IMR-90 (cell line): ENCODE measurements at regions not wholly inside any gene's neighbourhood (a gene's known extent, or its start where the extent isn't known, plus 50 kb on each side); places are given as distances from the start of the nearest gene placed in this dataset.

Experiments used
- MAFK ChIP-seq: IDR thresholded peaks from 2 replicates; pipeline ENCODE4 v1.6.1; 2012; ENCODE audit warnings: low read depth, low read length, improper control_type of control experiment
- POLR2A ChIP-seq: IDR thresholded peaks from 2 replicates; pipeline ENCODE4 v1.6.1; 2012; ENCODE audit warnings: mild to moderate bottlenecking, low read depth, low read length
- RCOR1 ChIP-seq: IDR thresholded peaks from 2 replicates; pipeline ENCODE4 v1.6.1; 2012; ENCODE audit warnings: mild to moderate bottlenecking, low read length, improper control_type of control experiment; ENCODE audit not compliant: insufficient replicate concordance
- SMC3 ChIP-seq: fragments of 150-350 bp; IDR thresholded peaks from 2 replicates; pipeline ENCODE4 v1.6.1; 2016; ENCODE audit warnings: low read depth, mild to moderate bottlenecking, antibody characterized with exemption, low read length, moderate library complexity
- TF ChIP-seq, protein P1 (sequence below): conservative IDR thresholded peaks from 2 replicates; pipeline ENCODE4 v1.5.1; 2012; ENCODE audit warnings: mild to moderate bottlenecking, low read depth, low read length, improper control_type of control experiment

DNA sequence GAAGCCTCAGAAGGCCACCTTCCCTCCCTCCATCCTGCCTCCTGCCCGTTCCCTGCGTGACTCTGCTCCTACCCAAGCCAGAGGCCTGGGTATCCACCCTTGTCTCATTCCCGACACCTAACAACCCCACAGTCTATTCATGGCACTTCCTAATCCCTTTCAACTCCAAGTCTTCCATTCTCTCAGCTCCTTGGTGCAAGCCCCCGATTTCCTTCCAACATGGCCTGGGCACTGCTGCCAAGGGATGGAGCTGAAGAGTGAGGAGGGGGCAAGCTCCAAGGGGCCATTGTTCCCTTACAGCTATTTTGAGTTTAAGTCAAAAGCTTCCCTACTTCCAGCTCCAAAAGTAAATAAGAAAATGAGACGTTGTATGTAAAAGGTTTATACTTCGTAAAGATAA, 84.8 kb upstream of the ASB18 start:
- TF ChIP-seq, protein P1, sequence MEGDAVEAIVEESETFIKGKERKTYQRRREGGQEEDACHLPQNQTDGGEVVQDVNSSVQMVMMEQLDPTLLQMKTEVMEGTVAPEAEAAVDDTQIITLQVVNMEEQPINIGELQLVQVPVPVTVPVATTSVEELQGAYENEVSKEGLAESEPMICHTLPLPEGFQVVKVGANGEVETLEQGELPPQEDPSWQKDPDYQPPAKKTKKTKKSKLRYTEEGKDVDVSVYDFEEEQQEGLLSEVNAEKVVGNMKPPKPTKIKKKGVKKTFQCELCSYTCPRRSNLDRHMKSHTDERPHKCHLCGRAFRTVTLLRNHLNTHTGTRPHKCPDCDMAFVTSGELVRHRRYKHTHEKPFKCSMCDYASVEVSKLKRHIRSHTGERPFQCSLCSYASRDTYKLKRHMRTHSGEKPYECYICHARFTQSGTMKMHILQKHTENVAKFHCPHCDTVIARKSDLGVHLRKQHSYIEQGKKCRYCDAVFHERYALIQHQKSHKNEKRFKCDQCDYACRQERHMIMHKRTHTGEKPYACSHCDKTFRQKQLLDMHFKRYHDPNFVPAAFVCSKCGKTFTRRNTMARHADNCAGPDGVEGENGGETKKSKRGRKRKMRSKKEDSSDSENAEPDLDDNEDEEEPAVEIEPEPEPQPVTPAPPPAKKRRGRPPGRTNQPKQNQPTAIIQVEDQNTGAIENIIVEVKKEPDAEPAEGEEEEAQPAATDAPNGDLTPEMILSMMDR, result no peak
- TF ChIP-seq SMC3 (no peak), RCOR1 (no peak), MAFK (no peak), POLR2A (no peak)
